GM18519 (cell line): ENCODE measurements at regions not wholly inside any gene's neighbourhood (a gene's known extent, or its start where the extent isn't known, plus 50 kb on each side); places are given as distances from the start of the nearest gene placed in this dataset.

Experiments used
- ATAC-seq: cut with Tn5 transposase; IDR thresholded peaks from one replicate; pipeline ENCODE4 v1.9.1; 2021; ENCODE audit warnings: mild to moderate bottlenecking, moderate library complexity; ENCODE audit not compliant: unreplicated experiment, low FRiP score

- no peak for ATAC-seq
Observed at GRCh38 chr5:8749556-8749955, 796.3 kb downstream of the SEMA5A start.

- no peak for ATAC-seq
Observed at GRCh38 chr5:8750100-8750499, 795.8 kb downstream of the SEMA5A start.

- ATAC-seq = no peak
Observed at GRCh38 chr5:8751971-8752370, 793.9 kb downstream of the SEMA5A start.

- ATAC-seq = no peak
Observed at GRCh38 chr5:8752595-8752994, 793.3 kb downstream of the SEMA5A start.

- no peak for ATAC-seq
Observed at GRCh38 chr5:8756498-8757084, 789.3 kb downstream of the SEMA5A start.

GRCh38 chr5:8765886-8766285 lies 780.0 kb downstream of the SEMA5A start:
- ATAC-seq = no peak

GRCh38 chr5:8766448-8766847 lies 779.4 kb downstream of the SEMA5A start:
- no peak for ATAC-seq

GRCh38 chr5:8767111-8767510 lies 778.8 kb downstream of the SEMA5A start:
- ATAC-seq = no peak

- ATAC-seq = no peak
Observed at GRCh38 chr5:8767746-8768145, 778.1 kb downstream of the SEMA5A start.

- no peak for ATAC-seq
Observed at GRCh38 chr5:8769631-8770030, 776.2 kb downstream of the SEMA5A start.

GRCh38 chr5:8770431-8770830 lies 775.4 kb downstream of the SEMA5A start:
- no peak for ATAC-seq

- ATAC-seq = no peak
Observed at GRCh38 chr5:8773046-8773615, 772.7 kb downstream of the SEMA5A start.

- ATAC-seq = no peak
Observed at GRCh38 chr5:8784692-8785091, 761.2 kb downstream of the SEMA5A start.

GRCh38 chr5:8788246-8788645 lies 757.6 kb downstream of the SEMA5A start:
- ATAC-seq = no peak

- no peak for ATAC-seq
Observed at GRCh38 chr5:8805653-8806052, 740.2 kb downstream of the SEMA5A start.

GRCh38 chr5:8807636-8808035 lies 738.2 kb downstream of the SEMA5A start:
- no peak for ATAC-seq

GRCh38 chr5:8811581-8811980 lies 734.3 kb downstream of the SEMA5A start:
- no peak for ATAC-seq

- ATAC-seq = no peak
Observed at GRCh38 chr5:8813180-8813579, 732.7 kb downstream of the SEMA5A start.

GRCh38 chr5:8814105-8814504 lies 731.8 kb downstream of the SEMA5A start:
- ATAC-seq = no peak

- no peak for ATAC-seq
Observed at GRCh38 chr5:8824371-8824770, 721.5 kb downstream of the SEMA5A start.

- no peak for ATAC-seq
Observed at GRCh38 chr5:8825139-8825757, 720.6 kb downstream of the SEMA5A start.

GRCh38 chr5:8826508-8826907 lies 719.4 kb downstream of the SEMA5A start:
- ATAC-seq = no peak
